ENCODE measurements at regions not wholly inside any gene's neighbourhood (a gene's known extent, or its start where the extent isn't known, plus 50 kb on each side); places are given as distances from the start of the nearest gene placed in this dataset.

- Histone ChIP-seq H4K20me1 (ENCODE audit: control insufficient read depth, insufficient read depth) (no peaks in the 10 kb centered on the region), H3K27ac (ENCODE audit: control insufficient read depth, insufficient read depth) (no peak overlapping the region), H3K4me1 (ENCODE audit: control insufficient read depth, insufficient read depth, low read length) (no peaks in the 10 kb centered on the region), H3K36me3 (ENCODE audit: control insufficient read depth in 2 of 2, insufficient read depth in 2 of 2, low read length in 1 of 2) (no peaks in the 10 kb centered on the region), H3K79me2 (ENCODE audit: control insufficient read depth, insufficient read depth, low read length) (no peaks in the 10 kb centered on the region), H3K4me3 (no peak overlapping the region), H3K4me2 (ENCODE audit: control insufficient read depth, insufficient read depth) (no peak overlapping the region), H3K27me3 (replicated peaks in 1 of 2; ENCODE audit: control insufficient read depth in 2 of 2, insufficient read depth in 2 of 2, low read length in 1 of 2) (no peaks in the 10 kb centered on the region), H2AFZ (ENCODE audit: control insufficient read depth, low read depth, low read length) (no peak overlapping the region), H3K9me3 (replicated peaks; ENCODE audit: control insufficient read depth, insufficient read depth, low read length) (no peaks in the 10 kb centered on the region; the same call in 2 of the 3 replicates), H3K9ac (ENCODE audit: control insufficient read depth, insufficient read depth, low read length) (no peak overlapping the region)
- TF ChIP-seq IRF4 (IDR thresholded peaks at IDR 0.05; ENCODE audit: low read depth, low read length) (no peak), DPF2 (IDR thresholded peaks at IDR 0.05) (no peak), EED (IDR thresholded peaks at IDR 0.05; ENCODE audit: low read depth) (no peak), GABPA (IDR thresholded peaks at IDR 0.05; ENCODE audit: low read depth) (no peak)
- TF ChIP-seq, protein P1, sequence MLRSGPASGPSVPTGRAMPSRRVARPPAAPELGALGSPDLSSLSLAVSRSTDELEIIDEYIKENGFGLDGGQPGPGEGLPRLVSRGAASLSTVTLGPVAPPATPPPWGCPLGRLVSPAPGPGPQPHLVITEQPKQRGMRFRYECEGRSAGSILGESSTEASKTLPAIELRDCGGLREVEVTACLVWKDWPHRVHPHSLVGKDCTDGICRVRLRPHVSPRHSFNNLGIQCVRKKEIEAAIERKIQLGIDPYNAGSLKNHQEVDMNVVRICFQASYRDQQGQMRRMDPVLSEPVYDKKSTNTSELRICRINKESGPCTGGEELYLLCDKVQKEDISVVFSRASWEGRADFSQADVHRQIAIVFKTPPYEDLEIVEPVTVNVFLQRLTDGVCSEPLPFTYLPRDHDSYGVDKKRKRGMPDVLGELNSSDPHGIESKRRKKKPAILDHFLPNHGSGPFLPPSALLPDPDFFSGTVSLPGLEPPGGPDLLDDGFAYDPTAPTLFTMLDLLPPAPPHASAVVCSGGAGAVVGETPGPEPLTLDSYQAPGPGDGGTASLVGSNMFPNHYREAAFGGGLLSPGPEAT (IDR thresholded peaks at IDR 0.05; ENCODE audit: low read depth): no peak
- ChIA-PET SMC1A (ENCODE audit: uncharacterized antibody, unreplicated experiment) (no interaction called here), POLR2A (no interaction called here), CTCF (no interaction called here), RAD21 (ENCODE audit: unreplicated experiment) (no interaction called here)
- no peak for ATAC-seq
- no peak for FAIRE-seq
- intact Hi-C loops (cut with micrococcal nuclease; ENCODE audit: unreplicated experiment): no loop called here
- BruUV-seq (replicated peaks): no TSS peak
- in situ Hi-C loops (cut with MboI): no loop called here
- DNase-seq (ENCODE audit: low read depth, low spot score): no peak
- WGBS (ENCODE audit: insufficient coverage, insufficient replicate concordance, low lambda C conversion rate, missing lambda C conversion rate): 9% methylated on average over 6 of the region's 6 CpGs
Observed at GRCh38 chr18:55838319-55838718, 250.3 kb upstream of the TCF4 start.

DNA sequence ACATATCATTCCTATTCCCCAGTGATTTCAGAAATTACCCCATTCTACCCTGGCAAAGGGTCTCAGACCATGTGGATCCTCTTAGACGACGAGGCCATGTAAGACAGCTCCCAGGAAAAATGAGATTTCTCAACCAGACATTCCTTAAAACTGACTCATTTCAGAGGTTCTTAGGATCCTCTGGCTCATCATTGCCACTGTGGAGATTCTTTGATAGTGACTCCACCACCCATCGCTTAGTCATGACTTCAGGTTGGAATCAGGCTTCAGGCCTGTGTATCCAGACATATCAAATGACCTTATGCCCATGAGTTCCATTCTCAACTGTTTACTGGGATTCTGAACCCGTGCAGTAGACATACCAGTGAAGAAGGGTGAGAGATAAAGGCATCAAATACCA lies 245.6 kb upstream of the TCF4 start:
- H3K36me3 ChIP-seq (ENCODE audit: control insufficient read depth in 2 of 2, insufficient read depth in 2 of 2, low read length in 1 of 2): no peaks in the 10 kb centered on the region
- no peak overlapping the region for H3K4me2 ChIP-seq (ENCODE audit: control insufficient read depth, insufficient read depth)
- in situ Hi-C loops (cut with MboI): no loop called here
- ChIA-PET RAD21 (ENCODE audit: unreplicated experiment) (no interaction called here), CTCF (no interaction called here), SMC1A (ENCODE audit: uncharacterized antibody, unreplicated experiment) (interaction anchor here (1.0 to 1.3 kb wide), 2 partner anchors 10 to 40 kb away, joined by 3 to 4 read pairs; no protein-coding TSS in a partner anchor), POLR2A (no interaction called here)
- DNase-seq (ENCODE audit: low read depth, low spot score) (no peak), ATAC-seq (no peak), FAIRE-seq (no peak)
- H3K4me1 ChIP-seq (ENCODE audit: control insufficient read depth, insufficient read depth, low read length): no peaks in the 10 kb centered on the region
- H3K9ac ChIP-seq (ENCODE audit: control insufficient read depth, insufficient read depth, low read length): no peak overlapping the region
- WGBS (ENCODE audit: insufficient coverage, insufficient replicate concordance, low lambda C conversion rate, missing lambda C conversion rate): 8% methylated on average over 4 of the region's 4 CpGs
- no peaks in the 10 kb centered on the region for H3K27me3 ChIP-seq (replicated peaks in 1 of 2; ENCODE audit: control insufficient read depth in 2 of 2, insufficient read depth in 2 of 2, low read length in 1 of 2)
- H3K79me2 ChIP-seq (ENCODE audit: control insufficient read depth, insufficient read depth, low read length): no peaks in the 10 kb centered on the region
- BruUV-seq (replicated peaks): no TSS peak
- H3K9me3 ChIP-seq (replicated peaks; ENCODE audit: control insufficient read depth, insufficient read depth, low read length): no peaks in the 10 kb centered on the region; the same call in 2 of the 3 replicates
- no peak overlapping the region for H2AFZ ChIP-seq (ENCODE audit: control insufficient read depth, low read depth, low read length)
- H3K4me3 ChIP-seq: no peak overlapping the region
- H3K27ac ChIP-seq (ENCODE audit: control insufficient read depth, insufficient read depth): no peak overlapping the region
- no peaks in the 10 kb centered on the region for H4K20me1 ChIP-seq (ENCODE audit: control insufficient read depth, insufficient read depth)
- intact Hi-C loops (cut with micrococcal nuclease; ENCODE audit: unreplicated experiment): no loop called here
- no peak for TF ChIP-seq RCOR1 (conservative IDR thresholded peaks at IDR 0.05; ENCODE audit: low read depth, low read length)
- TF ChIP-seq FOXK2 (IDR thresholded peaks at IDR 0.05): no peak
- TF ChIP-seq WRNIP1 (IDR thresholded peaks at IDR 0.05; ENCODE audit: borderline replicate concordance, low read depth, low read length): no peak
- no peak for TF ChIP-seq NKRF (conservative IDR thresholded peaks at IDR 0.05)
- TF ChIP-seq EP300 (IDR thresholded peaks at IDR 0.05; ENCODE audit: borderline replicate concordance in 1 of 2, control insufficient read depth in 1 of 2, low read depth in 2 of 2, low read length in 2 of 2): no peak
- TF ChIP-seq, protein P2, sequence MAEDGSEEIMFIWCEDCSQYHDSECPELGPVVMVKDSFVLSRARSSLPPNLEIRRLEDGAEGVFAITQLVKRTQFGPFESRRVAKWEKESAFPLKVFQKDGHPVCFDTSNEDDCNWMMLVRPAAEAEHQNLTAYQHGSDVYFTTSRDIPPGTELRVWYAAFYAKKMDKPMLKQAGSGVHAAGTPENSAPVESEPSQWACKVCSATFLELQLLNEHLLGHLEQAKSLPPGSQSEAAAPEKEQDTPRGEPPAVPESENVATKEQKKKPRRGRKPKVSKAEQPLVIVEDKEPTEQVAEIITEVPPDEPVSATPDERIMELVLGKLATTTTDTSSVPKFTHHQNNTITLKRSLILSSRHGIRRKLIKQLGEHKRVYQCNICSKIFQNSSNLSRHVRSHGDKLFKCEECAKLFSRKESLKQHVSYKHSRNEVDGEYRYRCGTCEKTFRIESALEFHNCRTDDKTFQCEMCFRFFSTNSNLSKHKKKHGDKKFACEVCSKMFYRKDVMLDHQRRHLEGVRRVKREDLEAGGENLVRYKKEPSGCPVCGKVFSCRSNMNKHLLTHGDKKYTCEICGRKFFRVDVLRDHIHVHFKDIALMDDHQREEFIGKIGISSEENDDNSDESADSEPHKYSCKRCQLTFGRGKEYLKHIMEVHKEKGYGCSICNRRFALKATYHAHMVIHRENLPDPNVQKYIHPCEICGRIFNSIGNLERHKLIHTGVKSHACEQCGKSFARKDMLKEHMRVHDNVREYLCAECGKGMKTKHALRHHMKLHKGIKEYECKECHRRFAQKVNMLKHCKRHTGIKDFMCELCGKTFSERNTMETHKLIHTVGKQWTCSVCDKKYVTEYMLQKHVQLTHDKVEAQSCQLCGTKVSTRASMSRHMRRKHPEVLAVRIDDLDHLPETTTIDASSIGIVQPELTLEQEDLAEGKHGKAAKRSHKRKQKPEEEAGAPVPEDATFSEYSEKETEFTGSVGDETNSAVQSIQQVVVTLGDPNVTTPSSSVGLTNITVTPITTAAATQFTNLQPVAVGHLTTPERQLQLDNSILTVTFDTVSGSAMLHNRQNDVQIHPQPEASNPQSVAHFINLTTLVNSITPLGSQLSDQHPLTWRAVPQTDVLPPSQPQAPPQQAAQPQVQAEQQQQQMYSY (CRISPR knock-in tag; IDR thresholded peaks at IDR 0.05): no peak
